Cardiac muscle cell (in vitro differentiated cells and primary cell): ENCODE measurements at regions not wholly inside any gene's neighbourhood (a gene's known extent, or its start where the extent isn't known, plus 50 kb on each side); places are given as distances from the start of the nearest gene placed in this dataset.

ENCODE experiments used
- DNase-seq, 2 donors: peaks; one replicate each; pipeline versions ENCODE4 v3.0.0 to v3.0.0-alpha.2; 2010 to 2017; ENCODE audit warnings: low read depth in 1 of 2, low spot score in 1 of 2
- H3K27ac ChIP-seq: fragments of 200-600 bp; sonication (generic); 2 replicates; pipeline ENCODE4 v1.5.1; 2016
- H3K27me3 ChIP-seq: fragments of 200-600 bp; sonication (generic); 2 replicates; pipeline ENCODE4 v1.6.0; 2016; ENCODE audit warnings: control low read depth
- H3K36me3 ChIP-seq: fragments of 200-600 bp; sonication (generic); 2 replicates; pipeline ENCODE4 v1.5.1; 2016; ENCODE audit warnings: control low read depth
- H3K4me1 ChIP-seq: fragments of 200-600 bp; sonication (generic); 2 replicates; pipeline ENCODE4 v1.8.1; 2017; ENCODE audit warnings: low read depth, mild to moderate bottlenecking, mixed run types
- H3K4me3 ChIP-seq: fragments of 200-600 bp; sonication (generic); 2 replicates; pipeline ENCODE4 v1.5.1; 2016; ENCODE audit warnings: mild to moderate bottlenecking
- H3K9me3 ChIP-seq: fragments of 200-600 bp; sonication (generic); 2 replicates; pipeline ENCODE4 v1.5.1; 2017; ENCODE audit warnings: low read depth, mild to moderate bottlenecking, control low read depth
- CTCF ChIP-seq: IDR thresholded peaks from 2 replicates; pipeline ENCODE4 v1.5.1; 2012; ENCODE audit warnings: low read depth, mild to moderate bottlenecking, low read length

- Histone ChIP-seq H3K27me3 (no peaks in the 10 kb centered on the region), H3K4me3 (no peak overlapping the region), H3K27ac (no peak overlapping the region), H3K36me3 (no peaks in the 10 kb centered on the region), H3K9me3 (no peaks in the 10 kb centered on the region), H3K4me1 (no peaks in the 10 kb centered on the region)
- TF ChIP-seq CTCF: no peak
- DNase-seq: no peak
Measured at GRCh38 chr3:4224331-4224730, 78.8 kb upstream of the SETMAR start.

- Histone ChIP-seq H3K4me1 (no peaks in the 10 kb centered on the region), H3K4me3 (no peak overlapping the region), H3K27me3 (no peaks in the 10 kb centered on the region), H3K9me3 (no peaks in the 10 kb centered on the region), H3K36me3 (no peaks in the 10 kb centered on the region), H3K27ac (no peak overlapping the region)
- no peak for TF ChIP-seq CTCF
- no peak for DNase-seq
Measured at GRCh38 chr3:4225005-4225471, 78.1 kb upstream of the SETMAR start.

GRCh38 chr3:4228295-4228694 is 74.9 kb upstream of the SETMAR start:
- TF ChIP-seq CTCF: no peak
- Histone ChIP-seq H3K4me3 (no peak overlapping the region), H3K36me3 (no peaks in the 10 kb centered on the region), H3K4me1 (no peaks in the 10 kb centered on the region), H3K9me3 (no peaks in the 10 kb centered on the region), H3K27me3 (peaks cover 7% of the 10 kb centered on the region), H3K27ac (no peak overlapping the region)
- no peak for DNase-seq

- Histone ChIP-seq H3K9me3 (no peaks in the 10 kb centered on the region), H3K27me3 (peaks cover 7% of the 10 kb centered on the region), H3K4me3 (no peak overlapping the region), H3K4me1 (no peaks in the 10 kb centered on the region), H3K36me3 (no peaks in the 10 kb centered on the region), H3K27ac (no peak overlapping the region)
- no peak for DNase-seq
- no peak for TF ChIP-seq CTCF
Measured at GRCh38 chr3:4231041-4231440, 72.1 kb upstream of the SETMAR start.

GRCh38 chr3:4232798-4233197 is 70.4 kb upstream of the SETMAR start:
- no peak for TF ChIP-seq CTCF
- no peak overlapping the region for H3K4me3 ChIP-seq
- H3K27me3 ChIP-seq: peaks cover 7% of the 10 kb centered on the region
- no peak for DNase-seq
- H3K27ac ChIP-seq: no peak overlapping the region
- H3K36me3 ChIP-seq: no peaks in the 10 kb centered on the region
- H3K4me1 ChIP-seq: no peaks in the 10 kb centered on the region
- H3K9me3 ChIP-seq: no peaks in the 10 kb centered on the region

GRCh38 chr3:4233488-4233887 is 69.7 kb upstream of the SETMAR start:
- H3K27ac ChIP-seq: no peak overlapping the region
- no peaks in the 10 kb centered on the region for H3K9me3 ChIP-seq
- H3K36me3 ChIP-seq: no peaks in the 10 kb centered on the region
- no peaks in the 10 kb centered on the region for H3K4me1 ChIP-seq
- no peak for TF ChIP-seq CTCF
- DNase-seq: no peak
- H3K4me3 ChIP-seq: no peak overlapping the region
- H3K27me3 ChIP-seq: peaks cover 7% of the 10 kb centered on the region
